HL-60 (cell line): ENCODE measurements at regions not wholly inside any gene's neighbourhood (a gene's known extent, or its start where the extent isn't known, plus 50 kb on each side); places are given as distances from the start of the nearest gene placed in this dataset.

Experiments used
- DNase-seq, 2 experiments: peaks; one replicate each; pipeline ENCODE4 v3.0.0-alpha.2; 2010 to 2020; ENCODE audit warnings: low read depth in 1 of 2, low spot score in 1 of 2
- H3K27ac ChIP-seq: fragments of 250-450 bp; sonication (Bioruptor Pico); replicated peaks from 2 replicates; pipeline ENCODE4 v1.5.1; 2020; ENCODE audit warnings: mild to moderate bottlenecking, moderate library complexity
- H3K27me3 ChIP-seq: fragments of 250-450 bp; sonication (Bioruptor Pico); 2 replicates; pipeline ENCODE4 v1.5.1; 2021; ENCODE audit warnings: mild to moderate bottlenecking, moderate library complexity; ENCODE audit not compliant: insufficient read depth, poor library complexity, severe bottlenecking
- H3K4me3 ChIP-seq: replicated peaks from 2 replicates; pipeline ENCODE4 v1.5.1; 2011; ENCODE audit warnings: mild to moderate bottlenecking, control low read depth, low read length; ENCODE audit not compliant: insufficient read depth
- GABPA ChIP-seq: IDR thresholded peaks from 2 replicates; pipeline ENCODE4 v1.6.1; 2012; ENCODE audit warnings: low read depth
- POLR2AphosphoS5 ChIP-seq: IDR thresholded peaks from 2 replicates; pipeline ENCODE4 v1.6.1; 2012; ENCODE audit warnings: low read depth
- SPI1 ChIP-seq: IDR thresholded peaks from 2 replicates; pipeline ENCODE4 v1.6.1; 2012; ENCODE audit warnings: low read depth, mild to moderate bottlenecking, borderline replicate concordance
- TF ChIP-seq, protein P1 (sequence below): IDR thresholded peaks from one replicate; pipeline ENCODE4 v1.5.1; 2011; ENCODE audit warnings: low read length, control low read depth, inconsistent platforms; ENCODE audit not compliant: insufficient read depth
- TF ChIP-seq, protein P2 (sequence below): IDR thresholded peaks from 2 replicates; pipeline ENCODE4 v1.6.1; 2012; ENCODE audit warnings: low read depth; ENCODE audit not compliant: insufficient replicate concordance

DNA sequence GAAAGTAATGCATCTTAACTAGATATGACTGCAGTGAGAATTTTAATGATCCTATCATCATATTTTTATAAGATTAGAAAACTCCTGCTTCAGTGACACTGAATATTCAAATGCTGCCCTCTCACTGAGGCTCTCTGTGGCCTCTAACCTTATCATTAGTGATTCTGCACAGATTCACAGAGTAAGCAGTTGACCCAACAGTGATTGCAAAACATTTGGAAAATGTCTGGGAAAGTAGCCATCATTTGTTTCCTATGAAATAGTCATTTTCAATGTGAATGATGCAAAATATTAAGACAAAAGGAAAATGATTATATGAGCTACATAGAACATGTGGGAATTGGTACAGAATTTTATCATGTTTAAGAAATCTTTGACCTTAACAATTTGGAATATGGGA, 210.3 kb downstream of the TBX18 start:
- TF ChIP-seq GABPA (no peak), POLR2AphosphoS5 (no peak), SPI1 (no peak)
- TF ChIP-seq, protein P1, sequence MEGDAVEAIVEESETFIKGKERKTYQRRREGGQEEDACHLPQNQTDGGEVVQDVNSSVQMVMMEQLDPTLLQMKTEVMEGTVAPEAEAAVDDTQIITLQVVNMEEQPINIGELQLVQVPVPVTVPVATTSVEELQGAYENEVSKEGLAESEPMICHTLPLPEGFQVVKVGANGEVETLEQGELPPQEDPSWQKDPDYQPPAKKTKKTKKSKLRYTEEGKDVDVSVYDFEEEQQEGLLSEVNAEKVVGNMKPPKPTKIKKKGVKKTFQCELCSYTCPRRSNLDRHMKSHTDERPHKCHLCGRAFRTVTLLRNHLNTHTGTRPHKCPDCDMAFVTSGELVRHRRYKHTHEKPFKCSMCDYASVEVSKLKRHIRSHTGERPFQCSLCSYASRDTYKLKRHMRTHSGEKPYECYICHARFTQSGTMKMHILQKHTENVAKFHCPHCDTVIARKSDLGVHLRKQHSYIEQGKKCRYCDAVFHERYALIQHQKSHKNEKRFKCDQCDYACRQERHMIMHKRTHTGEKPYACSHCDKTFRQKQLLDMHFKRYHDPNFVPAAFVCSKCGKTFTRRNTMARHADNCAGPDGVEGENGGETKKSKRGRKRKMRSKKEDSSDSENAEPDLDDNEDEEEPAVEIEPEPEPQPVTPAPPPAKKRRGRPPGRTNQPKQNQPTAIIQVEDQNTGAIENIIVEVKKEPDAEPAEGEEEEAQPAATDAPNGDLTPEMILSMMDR, result no peak
- TF ChIP-seq, protein P2, sequence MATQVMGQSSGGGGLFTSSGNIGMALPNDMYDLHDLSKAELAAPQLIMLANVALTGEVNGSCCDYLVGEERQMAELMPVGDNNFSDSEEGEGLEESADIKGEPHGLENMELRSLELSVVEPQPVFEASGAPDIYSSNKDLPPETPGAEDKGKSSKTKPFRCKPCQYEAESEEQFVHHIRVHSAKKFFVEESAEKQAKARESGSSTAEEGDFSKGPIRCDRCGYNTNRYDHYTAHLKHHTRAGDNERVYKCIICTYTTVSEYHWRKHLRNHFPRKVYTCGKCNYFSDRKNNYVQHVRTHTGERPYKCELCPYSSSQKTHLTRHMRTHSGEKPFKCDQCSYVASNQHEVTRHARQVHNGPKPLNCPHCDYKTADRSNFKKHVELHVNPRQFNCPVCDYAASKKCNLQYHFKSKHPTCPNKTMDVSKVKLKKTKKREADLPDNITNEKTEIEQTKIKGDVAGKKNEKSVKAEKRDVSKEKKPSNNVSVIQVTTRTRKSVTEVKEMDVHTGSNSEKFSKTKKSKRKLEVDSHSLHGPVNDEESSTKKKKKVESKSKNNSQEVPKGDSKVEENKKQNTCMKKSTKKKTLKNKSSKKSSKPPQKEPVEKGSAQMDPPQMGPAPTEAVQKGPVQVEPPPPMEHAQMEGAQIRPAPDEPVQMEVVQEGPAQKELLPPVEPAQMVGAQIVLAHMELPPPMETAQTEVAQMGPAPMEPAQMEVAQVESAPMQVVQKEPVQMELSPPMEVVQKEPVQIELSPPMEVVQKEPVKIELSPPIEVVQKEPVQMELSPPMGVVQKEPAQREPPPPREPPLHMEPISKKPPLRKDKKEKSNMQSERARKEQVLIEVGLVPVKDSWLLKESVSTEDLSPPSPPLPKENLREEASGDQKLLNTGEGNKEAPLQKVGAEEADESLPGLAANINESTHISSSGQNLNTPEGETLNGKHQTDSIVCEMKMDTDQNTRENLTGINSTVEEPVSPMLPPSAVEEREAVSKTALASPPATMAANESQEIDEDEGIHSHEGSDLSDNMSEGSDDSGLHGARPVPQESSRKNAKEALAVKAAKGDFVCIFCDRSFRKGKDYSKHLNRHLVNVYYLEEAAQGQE, result no peak
- no peak for DNase-seq
- H3K4me3 ChIP-seq, result no peak overlapping the region
- H3K27me3 ChIP-seq, result no peaks in the 10 kb centered on the region
- no peak overlapping the region for H3K27ac ChIP-seq

DNA sequence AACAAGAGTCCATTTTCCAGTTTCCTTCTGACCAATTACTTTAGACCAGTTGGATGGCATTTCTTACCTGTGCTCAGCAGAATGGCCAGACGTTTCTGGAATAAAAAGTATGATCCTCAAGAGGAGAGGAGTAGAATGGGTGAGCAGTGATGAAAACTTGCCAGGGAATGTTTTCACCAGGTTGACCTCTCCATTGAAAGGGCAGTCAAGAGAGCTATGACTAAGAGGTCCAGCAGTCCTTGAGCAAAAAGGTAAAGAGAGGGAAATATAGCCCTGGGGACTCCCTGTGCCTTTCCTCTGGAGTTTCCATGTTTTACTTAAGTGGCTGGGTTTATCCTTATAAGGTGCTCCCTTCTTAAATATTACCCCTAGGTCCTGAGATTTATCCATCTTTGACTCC, 210.9 kb downstream of the TBX18 start:
- Histone ChIP-seq H3K4me3 (no peak overlapping the region), H3K27me3 (no peaks in the 10 kb centered on the region)
- TF ChIP-seq POLR2AphosphoS5, result no peak
- TF ChIP-seq, protein P1, result no peak
- TF ChIP-seq, protein P2, result no peak
- TF ChIP-seq GABPA, result no peak
- TF ChIP-seq SPI1, result no peak

DNA sequence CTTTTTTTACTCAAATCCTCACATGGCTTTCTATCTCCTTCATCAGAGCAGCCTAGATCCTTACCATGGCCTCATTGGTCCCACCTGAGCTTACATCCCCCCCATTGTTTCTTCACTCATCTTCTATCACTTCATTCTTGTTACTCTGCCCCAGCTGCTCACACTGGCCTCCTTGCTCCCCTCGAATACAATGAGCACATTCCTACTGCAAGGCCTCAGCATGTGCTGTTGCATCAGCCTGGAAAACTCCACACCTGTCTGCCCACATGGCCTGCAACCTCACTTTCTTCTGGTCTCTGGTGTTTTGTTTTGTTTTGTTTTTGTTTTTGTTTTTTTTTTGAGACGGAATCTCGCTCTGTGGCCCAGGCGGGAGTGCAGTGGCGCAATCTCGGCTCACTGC, 212.6 kb downstream of the TBX18 start:
- no peak for DNase-seq
- TF ChIP-seq, protein P1, result no peak
- TF ChIP-seq POLR2AphosphoS5 (no peak), GABPA (no peak), SPI1 (no peak)
- TF ChIP-seq, protein P2, result no peak
- no peaks in the 10 kb centered on the region for H3K27me3 ChIP-seq
- no peak overlapping the region for H3K27ac ChIP-seq
- no peak overlapping the region for H3K4me3 ChIP-seq

More for the DNA sequence above, 210.9 kb downstream of the TBX18 start:
- H3K27ac ChIP-seq, result no peak overlapping the region
- DNase-seq, result no peak
